NCI-H510A treated with DMSO at 0.1 percent for 48 hours (cell line): ENCODE measurements at regions not wholly inside any gene's neighbourhood (a gene's known extent, or its start where the extent isn't known, plus 50 kb on each side); places are given as distances from the start of the nearest gene placed in this dataset.

Source experiments
- DNase-seq: peaks from one replicate; lab custom pipeline; 2025; lab: John Stamatoyannopoulos, UW

DNA sequence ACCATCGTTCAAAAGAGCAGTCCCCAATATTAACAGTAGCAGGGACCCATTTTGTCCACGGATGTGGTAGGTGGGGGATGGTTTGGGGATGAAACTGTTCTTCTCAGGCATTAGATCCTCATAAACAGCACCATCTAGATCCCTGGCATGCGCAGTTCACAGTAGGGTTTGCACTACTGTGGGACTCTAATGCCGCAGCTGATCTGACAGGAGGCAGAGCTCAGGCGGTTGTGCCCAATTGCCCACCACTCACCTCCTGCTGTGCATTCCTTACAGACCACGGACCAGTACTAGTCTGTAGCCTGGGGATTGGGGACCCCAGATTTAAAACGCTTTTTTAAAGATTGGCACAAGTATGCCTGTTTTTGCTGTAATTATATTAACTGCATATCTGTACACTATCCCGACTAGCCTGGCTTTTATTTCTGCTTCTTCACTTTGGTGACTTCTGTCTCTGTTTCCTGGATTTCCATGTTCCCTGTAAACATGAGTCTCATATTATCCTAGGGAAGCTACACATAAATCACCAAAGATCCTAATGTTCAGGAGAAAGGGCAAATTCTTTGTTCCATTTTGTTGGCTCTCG is 163.3 kb upstream of the AKR1E2 start:
- no peak for DNase-seq

DNA sequence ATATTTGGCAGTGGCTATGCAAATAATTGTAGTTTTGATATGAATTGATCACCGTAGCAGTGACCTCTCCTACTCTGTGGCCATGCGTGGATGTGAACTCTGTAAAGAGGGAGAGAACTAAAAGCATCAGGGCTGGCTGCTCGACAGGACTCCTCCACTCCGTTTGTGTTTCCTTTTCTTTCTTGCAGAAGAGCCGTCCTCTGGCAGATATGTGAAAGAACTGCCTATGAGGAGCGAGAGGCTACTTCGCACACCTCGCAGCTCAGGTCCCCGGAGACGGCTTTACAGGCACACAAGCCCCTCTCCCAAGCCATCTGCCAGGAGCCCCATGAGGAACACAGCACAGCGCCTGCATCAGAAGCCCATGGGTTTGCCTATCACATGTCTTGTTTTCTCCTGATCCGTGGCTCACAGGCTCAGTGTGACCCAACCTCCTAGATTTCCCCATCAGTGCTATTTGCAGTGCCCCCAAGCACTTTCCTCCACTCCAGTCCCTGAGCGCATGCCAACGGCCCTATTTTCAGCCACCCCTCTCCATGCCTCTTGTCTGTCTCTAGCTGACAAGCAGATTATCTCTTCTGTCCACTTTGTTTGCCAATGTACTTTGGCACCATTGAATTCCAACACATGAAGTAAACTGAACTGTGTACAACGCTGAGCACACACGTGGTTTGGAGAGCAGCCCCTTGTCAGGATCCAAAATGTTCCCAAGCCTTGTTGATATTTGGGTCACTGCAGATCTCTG is 164.3 kb upstream of the AKR1E2 start:
- no peak for DNase-seq

DNA sequence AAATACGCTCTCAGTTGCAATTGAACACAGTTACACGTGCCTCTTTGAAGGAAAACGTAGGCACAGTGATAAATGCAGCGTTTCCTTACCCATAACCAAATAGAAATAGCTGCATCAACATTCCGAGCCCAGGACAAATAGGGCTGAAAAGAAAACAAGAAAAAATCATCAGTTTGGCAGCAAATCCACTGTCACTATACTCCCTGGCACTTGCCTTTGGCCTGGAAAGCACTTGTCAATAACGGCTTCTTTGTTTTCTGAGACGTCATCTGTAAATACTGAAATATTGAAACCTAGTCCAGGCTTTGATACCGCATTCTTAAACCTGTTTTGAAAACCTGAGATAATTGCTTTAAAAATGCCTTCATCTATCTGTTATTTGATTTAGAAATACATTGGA is 167.2 kb upstream of the AKR1E2 start:
- no peak for DNase-seq

DNA sequence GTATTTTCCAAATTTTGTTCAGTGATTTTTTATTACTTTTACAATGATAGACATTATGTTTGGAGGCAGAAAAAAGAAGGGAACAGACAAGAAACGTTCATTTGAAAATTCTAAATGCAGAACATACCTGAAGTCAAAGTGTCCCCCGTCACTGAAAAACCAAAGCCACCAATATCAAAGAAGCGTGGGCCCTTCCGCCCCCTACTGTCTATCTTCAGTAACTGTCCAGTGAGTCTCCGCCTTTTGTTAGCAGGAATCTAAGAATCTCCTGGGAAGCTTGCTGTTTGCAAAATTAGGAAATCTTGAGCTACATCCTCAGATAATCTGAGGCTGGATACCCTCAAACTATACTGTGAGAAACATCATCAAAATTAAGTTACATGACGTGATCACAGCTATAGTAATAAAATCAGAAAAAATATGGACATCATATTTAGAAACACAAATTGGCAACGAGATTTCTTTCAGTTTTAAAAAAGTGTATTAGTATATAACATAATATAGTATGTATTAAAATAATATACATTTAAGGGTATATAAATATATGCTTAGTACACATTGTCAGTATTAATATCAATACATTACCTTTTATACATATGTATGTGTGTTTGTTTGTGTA is 169.3 kb upstream of the AKR1E2 start:
- peak; percentile 20 for DNase-seq

DNA sequence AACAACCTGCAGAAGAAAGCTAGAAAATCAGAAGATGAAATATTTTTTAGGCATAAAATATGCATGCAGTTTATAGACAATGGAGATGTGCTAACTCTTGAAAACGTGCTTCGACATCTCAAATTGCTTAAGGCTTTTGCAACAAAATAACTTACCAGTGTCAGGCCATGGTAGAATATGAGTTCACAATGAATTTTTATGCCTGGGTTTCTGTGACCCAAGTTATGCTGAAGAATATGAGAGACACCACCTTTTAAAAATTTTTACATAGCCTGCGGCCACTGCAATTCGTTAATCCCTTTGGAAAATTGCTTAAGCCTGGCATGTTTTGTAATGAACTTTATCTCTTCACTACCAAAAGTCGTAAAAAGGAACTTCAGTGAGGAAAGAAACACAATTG is 170.1 kb upstream of the AKR1E2 start:
- DNase-seq, result no peak

DNA sequence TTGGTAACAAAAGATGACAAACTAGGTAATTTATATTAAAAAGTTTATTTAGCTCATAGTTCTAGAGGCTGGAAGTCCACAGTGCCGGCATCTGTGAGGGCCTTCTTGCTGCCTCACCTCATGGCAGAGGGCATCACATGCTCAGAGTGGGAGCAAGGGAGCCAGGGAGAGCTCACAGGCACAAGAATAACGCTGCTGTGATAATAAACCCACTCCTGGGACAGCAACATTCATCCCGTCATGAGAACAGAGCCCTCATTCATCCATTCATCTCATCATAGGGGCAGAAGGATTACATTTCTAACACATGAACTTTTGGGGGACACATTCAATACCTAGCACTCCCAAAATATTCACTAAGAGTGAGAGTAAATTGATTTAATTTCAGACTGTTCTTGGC is 170.6 kb upstream of the AKR1E2 start:
- DNase-seq, result no peak

DNA sequence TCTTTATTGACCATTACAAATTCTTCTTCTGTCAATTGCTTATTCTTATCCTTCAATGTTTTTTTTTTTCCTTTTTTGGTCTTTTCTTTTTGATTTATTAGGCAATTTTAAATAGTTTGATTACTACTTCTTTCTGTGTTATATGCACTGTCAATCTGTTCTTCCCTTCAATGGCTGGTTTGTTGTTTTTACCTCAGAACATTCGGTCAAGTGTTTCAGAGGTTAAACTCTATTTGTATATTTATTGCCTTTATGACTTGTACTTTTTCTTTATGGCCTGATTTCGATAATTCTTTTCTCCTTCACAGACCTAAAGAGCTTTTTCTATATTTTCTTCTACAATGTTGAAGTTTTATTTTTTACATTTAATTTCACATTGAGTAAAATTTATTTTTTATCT is 171.5 kb upstream of the AKR1E2 start:
- DNase-seq, result no peak

DNA sequence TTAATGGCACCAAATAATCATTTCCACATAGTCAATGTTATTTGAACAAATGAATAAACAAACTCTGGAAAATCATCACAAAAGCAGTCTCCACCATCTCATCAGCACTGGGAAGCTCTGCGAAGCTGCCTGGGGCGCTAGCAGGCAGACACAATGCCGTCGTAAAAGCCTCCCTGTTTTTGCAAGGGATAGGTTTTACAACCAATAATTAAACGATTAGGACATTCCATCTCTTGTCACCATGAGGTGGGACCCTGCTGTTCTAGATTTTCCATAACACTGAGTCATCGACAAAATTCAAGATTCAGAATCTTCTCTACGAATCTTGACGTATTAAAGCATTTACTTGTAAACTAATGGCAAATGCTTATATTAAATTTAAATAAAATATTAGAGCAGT is 172.8 kb upstream of the AKR1E2 start:
- no peak for DNase-seq

DNA sequence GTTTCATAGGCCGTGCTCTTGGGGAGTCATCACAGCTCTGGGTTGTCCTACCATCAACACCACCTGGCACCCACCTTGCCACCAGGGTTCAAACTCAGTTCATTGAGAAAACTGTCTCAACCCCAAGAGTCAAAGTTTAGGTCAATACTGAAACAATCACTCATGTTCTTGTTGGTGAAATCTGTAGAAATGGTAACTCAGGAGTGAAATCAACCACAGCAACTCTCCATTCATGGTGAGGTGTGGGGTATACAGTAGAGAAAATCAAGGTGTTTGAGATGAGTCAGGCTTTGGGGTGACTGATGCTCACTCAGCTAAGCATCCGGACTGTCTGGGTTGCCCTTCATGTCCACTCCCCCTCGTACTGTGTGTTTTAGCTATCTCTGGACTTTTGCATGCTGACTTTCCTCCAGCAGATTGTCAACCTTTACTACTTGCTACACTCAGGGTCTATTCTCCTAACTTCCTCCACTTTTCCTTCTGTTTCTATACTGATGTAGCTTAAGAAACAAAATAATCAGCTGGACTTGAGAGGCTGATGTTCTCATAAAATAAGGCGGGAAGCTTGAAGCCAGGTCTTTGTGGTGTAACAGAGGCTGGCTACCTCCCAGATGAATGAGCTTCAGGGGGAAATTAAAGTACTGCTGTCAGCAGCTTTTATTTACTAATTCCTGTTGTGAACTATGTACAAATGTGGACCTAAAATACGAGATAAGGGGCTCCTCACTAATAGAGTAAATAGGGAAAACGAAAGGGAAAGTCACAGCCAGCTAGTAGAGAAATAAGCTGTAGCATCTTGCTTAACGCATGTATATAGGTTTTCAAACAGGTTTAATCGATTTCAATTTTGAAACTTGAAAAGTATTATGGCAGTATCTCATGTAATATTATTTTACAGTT is 173.6 kb upstream of the AKR1E2 start:
- no peak for DNase-seq

DNA sequence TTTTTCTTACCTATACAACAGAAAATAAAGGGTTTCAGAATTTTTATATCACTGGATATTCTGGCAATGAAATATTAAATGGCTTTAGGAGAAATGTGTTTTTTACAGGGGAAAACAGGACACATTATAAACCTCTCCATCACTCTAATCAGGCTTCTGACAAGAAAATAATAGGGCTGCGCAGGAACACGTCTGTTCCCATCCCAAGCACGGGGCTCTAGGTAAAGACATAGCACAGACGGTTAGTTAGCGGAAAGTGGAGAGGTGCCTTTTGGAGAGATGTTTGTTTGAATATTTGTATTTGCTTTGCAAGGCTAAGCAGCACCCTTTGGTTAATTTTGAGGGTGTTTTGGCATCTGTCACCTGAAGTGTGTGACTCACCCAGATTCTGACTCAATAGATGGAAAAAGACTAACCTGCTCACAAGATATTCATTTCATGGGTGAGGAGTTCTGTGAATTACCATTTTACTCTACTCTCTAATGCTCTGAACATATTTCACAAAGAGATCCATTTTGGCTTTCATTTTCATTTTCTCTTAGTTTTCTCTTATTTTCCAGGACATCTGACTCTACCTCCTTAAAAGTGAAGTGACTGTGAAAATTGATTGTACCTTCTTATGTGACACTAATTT is 174.5 kb upstream of the AKR1E2 start:
- peak; percentile 30 for DNase-seq

DNA sequence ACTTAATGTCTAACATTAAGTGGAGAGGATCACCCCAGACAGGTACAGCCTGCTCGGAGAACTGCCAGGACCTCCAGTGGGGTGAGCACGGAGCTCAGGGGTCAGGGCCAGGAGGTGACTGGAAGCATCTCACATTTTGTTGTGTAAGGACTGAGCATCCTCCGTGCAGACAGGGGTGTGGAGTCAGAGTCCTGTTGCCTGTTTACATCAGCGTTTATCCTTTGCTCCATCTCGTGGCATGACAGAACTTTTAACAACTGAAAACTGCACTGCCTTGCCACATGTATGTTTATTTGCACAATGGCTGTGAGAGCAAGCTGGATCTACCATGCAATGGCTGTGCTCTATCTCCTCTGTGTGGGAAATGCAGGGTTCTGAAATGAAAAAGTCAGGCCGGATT is 175.4 kb upstream of the AKR1E2 start:
- peak; percentile 29 for DNase-seq

DNA sequence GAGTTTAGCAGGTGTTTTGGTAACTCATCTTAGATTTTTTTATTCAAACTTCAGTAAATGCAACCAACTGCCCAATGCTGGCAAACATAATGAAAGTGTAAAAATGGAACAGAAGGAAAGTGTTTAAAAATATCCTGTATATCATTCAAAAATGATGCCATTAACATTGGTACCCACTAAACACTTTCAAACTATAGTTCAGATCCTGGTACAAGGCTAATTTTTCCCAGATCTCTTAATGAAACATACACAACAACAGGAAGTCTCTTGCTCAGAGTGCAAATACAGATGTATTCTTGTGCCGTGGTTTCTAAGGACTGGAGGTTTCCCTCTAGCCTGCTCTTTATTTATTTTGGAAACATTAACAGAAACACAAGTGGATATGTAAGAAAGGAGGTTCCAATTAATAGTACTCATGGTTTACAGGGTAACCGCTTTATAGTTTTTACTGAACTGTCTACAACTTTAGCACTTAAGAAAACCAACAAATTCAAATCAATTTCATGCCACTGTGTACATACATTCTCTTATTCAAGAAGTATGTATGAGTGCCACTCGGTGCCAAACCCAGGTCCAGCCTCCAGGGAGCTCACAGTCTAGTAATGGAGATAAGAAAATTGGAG is 176.0 kb upstream of the AKR1E2 start:
- DNase-seq, result peak; percentile 42

DNA sequence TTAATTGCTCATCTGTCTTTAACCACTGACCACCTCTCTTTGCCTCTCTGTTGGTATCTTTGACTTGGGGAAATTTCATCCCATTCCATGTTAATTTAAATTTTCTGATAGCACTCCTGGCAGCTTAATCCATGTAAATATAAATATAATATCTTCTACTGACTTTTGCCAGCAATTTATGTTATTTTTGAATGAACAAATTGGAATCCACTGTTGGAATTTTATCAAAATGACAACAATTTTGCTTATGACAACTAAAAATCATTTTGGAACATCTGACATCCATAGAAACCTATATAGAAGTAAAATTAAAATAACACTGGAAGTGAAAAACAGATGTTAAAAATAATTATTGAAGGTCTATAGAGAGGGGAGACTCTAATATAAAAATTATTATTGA is 176.5 kb upstream of the AKR1E2 start:
- DNase-seq, result no peak

DNA sequence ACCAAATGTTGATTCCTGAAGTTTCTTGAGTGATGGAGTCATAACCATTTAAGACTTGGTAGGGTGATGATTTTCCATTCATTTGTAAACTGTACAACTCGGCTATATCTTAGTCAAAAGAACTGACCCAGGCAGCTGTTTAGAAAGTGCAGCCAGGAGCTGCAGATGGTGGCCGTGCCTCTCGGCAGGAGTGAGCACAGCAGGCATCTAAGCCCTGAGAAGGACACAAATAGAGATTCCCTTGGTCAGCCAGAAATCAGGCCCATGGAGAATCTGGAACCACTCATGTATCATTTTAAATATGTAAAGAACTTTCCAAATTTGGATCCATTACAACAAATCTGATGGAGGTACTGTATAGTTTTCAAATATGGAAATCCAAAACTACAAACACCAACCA is 177.0 kb upstream of the AKR1E2 start:
- DNase-seq, result no peak

DNA sequence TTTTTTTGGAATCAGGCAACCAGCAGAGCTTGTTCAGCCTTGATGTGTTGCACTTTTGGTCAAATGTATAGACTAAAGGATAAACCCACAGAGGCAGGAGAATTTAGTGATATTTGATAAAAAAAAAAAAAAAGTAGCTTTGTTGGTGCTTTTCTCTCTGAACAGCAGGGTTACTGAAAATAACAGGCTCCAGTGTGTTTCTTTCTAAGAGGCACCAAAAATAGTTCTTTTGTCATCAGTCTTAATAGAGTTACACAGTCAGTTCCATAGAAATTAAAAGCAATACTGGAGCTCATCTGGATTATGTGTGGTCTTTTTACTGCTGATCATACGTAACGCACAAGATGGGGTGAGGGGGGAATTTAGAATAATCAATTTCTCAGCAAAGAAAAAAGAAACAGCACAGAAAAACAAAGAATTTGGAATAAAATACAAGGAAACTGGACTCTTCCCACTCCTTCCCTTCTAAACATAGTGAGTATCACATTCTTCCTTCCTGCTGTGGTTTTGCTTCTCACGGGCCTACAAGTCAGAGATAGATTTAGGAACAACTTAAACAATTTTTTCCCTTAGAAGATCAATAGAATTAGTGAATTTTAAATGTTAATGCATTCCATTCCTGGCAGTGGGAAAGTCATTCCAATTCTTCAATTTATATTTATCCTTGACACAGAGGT is 178.8 kb upstream of the AKR1E2 start:
- no peak for DNase-seq

DNA sequence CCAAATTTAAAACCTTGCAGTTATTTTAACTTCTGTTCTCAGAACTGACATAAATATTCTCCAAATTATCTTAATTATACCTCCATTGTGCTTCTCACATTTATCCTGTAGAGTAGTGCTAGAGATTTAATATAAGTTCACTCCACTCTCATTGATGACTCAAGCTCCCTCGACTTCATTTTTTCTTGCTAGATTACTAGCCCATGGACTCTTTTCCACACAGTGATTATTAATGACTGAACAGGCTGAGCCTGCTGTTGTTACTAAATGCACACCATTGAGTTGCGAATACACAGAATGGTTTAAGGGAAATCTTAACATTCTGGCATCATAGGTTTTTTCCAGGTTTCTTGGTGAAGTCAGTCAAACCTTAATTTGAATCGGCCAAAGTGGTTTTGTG is 179.5 kb upstream of the AKR1E2 start:
- no peak for DNase-seq

DNA sequence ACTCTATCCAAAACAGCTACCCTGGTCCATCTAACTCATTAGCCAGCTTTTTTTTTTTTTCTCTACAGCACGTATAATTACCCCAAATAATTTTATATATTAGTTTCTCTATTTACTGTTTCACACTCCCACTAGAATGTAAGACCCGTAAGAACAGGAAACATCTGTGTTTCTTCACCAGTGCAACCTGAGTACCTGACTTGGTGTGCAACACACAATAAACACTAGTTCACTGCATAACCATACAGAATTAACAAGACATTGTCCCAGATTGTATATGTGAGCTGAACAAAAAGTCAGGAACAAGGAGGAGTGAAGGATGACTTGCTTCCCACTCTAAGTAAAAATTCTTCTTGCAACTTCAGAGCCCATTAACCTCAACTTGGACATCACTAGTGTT is 180.2 kb upstream of the AKR1E2 start:
- DNase-seq, result no peak

DNA sequence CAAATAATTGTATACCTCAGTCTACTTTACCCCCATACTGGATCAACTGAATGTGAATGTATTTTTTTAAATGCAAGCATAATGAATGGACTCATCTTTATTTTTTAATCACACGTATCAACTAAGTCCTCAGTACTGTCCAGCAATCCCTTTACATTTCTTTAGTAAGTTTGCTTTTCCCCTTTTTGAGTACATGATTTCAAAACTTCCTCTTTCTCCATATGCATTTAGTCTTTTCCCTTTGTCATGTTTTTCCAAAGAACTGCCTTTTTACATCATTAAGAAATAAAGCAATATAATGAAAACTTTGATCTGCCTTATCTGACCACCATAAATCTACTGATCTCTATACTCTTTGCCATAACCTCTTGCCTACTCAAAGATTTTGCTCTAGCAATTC is 182.5 kb upstream of the AKR1E2 start:
- no peak for DNase-seq

DNA sequence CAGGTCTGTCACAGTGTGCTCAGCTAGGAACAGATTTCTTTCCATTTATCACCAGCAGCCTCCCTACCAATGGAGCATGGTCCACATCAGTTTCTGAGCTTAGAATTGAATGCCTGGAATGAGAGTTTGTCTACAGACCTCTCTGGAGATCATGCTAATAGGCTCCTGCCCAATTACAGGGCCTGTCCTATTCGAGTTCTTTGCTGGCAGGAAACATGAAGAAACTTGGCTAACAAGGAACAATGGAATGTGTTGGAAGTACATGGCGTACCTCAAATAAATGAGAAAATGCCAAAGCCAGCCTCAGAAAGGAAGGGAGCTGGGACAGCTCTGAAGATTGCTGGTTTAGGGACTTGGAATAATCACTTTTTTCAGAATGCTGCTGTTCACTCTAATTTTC is 186.0 kb upstream of the AKR1E2 start:
- DNase-seq, result no peak

DNA sequence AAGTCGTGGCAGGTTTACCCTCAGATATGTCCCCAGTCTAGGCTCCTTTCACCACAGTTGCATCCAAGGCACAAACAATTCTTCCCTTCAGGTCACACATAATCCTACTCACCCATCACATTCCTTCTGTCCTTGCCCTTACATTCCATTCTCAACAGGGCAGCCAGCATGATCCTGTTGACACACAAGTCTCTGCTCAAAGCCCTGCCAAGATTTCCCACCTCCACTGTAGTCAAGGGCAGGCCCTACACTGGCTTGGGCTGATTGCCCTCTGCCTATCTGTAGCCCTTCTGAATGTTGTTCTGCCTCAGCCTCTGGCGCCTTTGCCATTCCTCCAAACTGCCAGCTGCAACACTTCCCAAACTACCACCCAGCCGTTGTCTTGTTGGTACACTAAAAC is 187.9 kb upstream of the AKR1E2 start:
- DNase-seq, result no peak

DNA sequence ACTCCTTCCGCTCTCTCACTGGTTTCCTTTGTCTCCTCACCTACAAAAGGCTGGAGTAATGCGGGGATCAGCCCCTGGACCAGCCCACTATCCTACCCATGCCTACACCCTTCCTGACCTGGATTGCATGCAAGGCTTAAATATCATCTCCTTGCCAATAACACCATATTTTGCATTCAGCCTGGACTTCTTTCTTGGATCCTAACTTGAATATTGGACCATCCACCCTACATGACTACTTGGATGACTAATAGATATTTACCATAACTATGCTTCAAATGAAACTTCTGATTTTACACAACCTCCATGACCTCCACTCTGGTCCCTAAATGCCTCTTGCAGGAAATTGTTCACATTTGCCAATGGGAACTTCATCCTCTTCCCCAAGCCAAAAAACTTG is 188.3 kb upstream of the AKR1E2 start:
- no peak for DNase-seq
